M059J (cell line): ENCODE measurements at regions not wholly inside any gene's neighbourhood (a gene's known extent, or its start where the extent isn't known, plus 50 kb on each side); places are given as distances from the start of the nearest gene placed in this dataset.
A peak's percentile ranks its signal among the peaks of the same experiment; 100 is the strongest.

Source experiments
- DNase-seq: peaks from one replicate; pipeline ENCODE4 v3.0.0-alpha.2; 2012; ENCODE audit warnings: low read depth

GRCh38 chr1:163406772-163407171, 85.0 kb downstream of the NUF2 start:
- DNase-seq: no peak

DNA sequence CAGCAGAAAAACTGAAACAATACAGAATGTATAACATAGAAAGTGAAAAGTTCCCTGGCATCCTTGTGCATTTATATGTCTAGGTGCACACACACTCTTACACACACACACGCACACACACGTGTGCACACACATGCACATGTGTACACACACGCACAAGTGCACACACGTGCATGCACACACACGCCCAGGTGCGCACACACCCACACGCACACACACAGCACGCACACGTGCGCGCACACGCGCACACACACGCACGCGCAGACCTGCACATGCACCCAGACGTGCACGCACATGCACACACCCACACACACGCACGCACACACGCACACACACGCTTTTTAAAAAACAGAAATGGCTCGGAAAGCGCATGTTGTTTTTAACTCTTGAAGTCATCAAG, 86.5 kb downstream of the NUF2 start:
- DNase-seq: no peak

DNA sequence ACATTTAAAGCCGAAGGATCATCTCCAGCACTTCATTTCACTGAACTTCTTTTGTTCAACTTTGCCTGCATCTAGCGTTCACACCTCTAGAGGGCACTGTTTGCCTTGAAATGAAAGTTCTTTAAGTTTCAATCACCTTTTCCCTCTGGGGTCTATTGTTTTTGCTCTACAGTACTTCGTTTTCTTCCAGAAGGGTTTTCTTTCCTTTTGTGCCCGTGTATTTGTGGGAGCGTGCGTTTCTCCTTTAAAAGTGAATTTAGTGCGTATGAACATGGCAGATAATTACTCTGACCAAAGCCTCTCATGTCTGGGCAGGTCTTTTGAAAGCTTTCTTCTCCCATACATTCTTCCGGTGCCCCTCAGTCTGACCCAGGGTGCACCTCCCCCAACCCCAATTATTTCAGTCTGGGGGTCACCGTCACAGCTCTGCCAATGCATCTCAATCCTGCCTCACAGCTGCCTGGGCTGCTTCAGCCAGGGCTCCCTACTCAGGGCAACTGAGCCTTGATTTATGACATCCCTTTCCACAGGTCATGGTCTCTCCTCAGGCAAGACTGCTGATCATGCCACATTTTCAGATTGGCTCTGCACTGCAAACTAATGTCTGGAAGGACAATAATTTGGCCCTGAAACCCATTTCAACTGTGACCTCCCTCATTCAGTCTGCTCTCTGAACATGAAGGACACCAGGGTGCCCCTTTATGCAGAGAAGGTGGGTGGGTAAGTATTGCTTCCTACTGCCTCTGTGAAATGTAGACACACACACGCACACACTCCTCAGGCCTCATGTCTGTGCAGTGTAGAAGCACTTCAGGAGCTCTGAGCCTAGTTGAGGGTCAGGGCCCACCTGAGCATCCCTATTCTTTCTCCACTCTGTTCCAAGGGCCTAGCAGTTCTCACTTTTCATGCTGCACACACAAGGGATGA, 88.6 kb downstream of the NUF2 start:
- DNase-seq: peak; percentile 45

DNA sequence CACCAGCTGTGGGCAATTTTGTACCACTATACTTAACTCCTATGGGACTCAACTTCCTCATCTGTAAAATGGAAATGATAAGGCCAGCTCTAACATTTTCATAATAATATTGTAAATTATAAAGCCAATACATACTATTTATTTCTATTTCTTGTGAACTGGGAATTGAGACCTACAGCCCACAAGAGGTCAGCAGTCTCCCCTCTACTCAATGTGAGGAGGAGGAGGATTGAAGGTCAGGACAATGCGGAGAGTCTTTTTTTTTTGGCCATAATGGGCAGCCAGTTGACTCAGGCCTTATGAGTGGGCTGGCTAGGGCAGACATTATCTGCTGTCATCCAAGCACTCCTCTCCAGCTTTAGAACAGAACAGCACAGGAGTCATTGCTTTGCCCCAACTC, 90.5 kb downstream of the NUF2 start:
- DNase-seq: no peak

GRCh38 chr1:163414778-163415177, 93.0 kb downstream of the NUF2 start:
- no peak for DNase-seq

DNA sequence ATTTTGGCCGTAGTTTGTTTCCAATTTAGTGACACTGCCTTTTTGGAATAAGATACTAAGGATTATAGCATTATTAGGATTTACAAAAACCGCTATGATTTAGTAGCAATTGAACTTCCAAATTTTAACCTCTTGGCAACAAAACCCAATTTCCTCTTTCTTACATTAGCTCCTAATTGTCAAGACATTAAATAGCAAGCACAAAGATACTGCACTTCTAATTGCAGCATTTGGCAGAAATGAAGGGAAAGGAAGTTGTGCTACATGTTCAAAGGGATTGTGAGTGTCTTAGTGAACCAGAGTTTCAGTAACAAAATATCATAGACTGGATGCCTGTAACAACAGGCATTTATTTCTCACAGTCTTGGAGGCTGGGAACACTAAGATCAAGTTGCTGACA, 99.9 kb downstream of the NUF2 start:
- DNase-seq: no peak

DNA sequence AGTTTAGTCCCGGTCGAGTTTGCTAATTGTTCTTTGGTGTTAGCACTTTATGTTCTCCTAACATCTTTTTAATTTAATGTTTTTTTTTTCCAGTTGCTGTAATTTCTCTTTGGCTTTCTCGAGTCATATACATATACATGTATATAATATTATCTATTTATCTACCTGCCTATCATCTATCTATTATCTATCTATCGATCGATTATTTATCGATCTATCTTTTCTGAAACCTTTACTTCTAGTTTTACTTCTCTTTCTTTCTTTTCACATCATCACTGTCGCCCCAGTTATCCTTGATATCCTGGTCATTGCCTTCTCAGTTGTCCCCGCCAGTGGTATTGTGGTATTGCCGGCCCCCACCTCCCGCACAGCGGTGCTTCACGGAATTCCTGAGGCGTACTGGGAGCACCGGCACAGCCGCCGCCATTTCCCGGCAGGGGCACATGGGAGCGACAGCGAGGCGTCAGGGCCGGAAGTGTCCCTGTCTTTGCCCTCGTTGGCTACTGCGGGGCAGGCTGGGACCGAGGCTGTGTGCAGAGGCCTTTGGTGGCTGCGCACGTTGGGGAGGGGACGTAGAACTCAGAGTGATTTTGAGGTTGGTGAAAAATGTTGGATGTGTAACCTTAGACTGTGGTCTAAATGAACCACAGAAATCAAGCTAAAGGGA, 101.1 kb downstream of the NUF2 start:
- no peak for DNase-seq

DNA sequence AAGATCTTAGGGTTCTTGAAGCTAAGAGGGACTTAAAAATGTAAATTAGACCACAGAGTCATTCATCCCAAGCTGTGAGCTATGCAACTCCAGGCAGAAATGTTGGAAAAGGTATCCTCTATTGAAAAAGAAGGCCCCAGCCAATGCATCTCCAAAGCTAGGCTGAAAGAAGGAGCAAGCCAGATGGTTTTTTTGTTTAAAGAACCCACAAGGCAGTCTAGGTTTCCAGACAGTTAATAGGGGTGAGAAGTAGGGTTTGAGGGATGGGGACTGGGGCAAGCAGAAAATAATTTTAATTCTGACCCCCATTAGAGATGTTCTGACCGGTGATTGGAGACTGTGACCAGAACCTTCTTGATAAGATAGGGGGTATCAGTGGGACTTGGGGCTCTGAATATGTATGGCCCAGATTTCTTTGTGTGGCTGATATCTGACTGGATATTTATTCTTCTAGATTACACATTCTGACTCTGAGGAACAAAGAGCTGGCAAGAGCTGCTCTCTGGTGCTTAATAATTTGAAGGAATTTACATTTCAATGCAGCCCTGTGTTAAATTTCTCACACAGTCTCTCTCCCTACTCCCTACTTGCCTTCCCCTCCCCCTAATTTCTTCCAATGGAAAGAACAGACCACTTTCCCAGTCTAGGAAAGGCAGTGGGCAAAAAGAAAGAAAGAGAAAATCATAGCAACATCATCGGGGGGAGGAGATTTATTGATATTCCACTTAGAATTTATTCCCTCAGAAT, 104.9 kb downstream of the NUF2 start:
- no peak for DNase-seq

DNA sequence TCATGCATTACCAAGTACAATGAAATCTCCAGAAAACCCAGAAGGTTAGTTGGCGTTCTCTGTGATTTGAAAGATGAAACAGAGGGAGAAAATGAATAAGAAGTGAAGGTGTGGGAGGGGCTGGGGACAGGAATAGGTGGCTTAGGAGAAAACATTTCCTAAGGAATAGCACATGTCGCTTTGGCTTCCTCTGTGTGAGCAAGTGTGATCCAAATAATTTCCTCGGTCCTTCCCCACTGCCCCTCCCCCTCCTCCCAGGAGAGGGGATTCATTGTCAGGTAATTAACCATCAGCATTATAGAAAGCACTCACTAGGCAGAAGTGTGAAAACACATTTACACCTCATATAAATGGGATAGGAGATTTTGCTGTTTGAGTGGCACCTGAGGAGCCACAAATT, 105.5 kb downstream of the NUF2 start:
- no peak for DNase-seq

DNA sequence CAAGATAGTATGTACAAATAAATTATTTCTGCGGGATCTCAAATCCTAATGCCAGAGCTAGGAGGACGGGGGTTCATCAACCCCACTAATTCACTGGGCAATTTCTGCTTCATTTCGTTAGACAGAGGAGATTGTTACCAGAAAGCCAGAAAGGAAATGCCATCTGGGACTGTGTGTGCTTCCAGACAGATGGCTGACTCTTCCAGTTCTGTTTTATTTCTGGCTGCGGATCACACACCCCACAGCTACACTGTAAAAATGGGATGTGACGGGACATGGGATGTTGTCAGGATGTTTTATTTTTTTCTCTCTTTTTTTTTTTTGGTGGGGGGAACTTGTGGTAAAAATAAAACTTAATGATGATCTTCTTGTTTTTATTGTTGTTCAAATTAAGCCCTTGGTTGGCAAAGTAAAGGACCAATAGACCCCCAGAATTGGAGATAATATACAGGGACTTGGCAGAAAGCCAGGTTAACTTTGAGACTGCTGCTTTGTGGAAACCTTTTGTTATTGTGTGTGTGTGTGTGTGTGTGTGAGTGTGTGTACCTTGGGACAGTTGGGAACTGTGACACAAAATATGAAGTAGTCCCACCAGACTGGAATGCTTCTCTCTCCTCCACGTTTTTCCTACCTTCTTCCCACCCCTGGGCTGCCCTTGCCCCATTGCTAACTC, 114.5 kb downstream of the NUF2 start:
- DNase-seq: no peak

DNA sequence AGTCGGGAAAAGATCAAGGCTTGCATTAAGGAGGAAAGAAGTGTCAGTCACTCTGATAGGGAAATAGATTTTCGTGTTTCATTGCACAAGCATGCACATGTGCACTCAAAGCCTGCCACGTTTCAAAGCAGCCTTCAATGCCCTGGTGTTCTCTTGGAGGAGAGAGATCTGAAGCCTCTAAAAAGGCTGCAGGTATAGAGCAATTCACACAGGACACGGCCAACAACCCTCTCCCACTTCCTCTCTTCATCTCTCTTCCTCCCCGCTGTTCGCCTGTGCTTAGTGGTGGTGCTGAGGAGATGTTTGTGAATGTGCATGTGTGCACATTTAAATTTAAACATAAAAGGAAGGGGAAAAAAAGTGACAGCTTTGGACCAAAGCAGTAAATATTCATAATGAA, 117.7 kb downstream of the NUF2 start:
- no peak for DNase-seq

GRCh38 chr1:163440090-163440489, 118.3 kb downstream of the NUF2 start:
- DNase-seq: no peak

- no peak for DNase-seq
These were observed 120.6 kb downstream of the NUF2 start for GRCh38 chr1:163442231-163442879.

GRCh38 chr1:163442895-163443294, 121.1 kb downstream of the NUF2 start:
- no peak for DNase-seq

DNA sequence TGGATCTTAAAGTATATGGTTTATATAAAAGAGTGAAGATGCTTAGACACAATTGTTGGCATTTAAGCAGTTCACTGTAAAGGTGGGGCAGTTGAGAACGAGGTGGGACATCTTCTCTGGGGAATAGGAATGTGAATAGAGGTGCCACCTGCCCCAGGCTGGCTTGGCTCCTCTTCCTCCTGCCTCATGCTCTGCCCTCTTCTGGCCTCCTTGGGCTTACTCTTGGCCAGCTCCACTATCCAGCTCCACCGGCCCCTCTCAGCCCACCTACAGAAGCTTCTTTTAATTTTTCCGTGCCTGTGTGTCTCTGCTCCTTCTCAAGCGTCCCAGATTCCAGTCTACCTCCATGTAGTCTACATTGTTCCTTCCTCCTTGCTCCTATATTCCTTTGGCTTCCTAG, 122.1 kb downstream of the NUF2 start:
- no peak for DNase-seq

GRCh38 chr1:163444665-163445064, 122.9 kb downstream of the NUF2 start:
- DNase-seq: no peak

DNA sequence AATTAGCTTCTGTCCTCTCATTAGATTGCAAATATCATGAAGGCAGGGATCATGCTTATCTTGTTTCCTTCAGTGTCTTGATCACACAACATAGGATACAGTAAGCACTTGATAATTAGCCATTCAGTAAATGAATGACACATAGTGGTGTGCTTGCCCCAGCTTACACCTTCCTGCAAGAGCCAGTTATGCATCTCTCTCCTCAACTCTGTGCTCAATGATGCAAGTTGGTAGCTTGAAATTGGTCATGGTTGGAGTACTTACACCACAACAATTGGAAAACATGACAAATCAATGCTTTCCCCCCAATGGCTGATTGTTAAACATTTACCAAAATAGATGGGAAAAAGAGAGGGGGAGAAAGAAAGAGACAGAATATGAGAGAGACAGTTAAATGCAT, 129.2 kb downstream of the NUF2 start:
- DNase-seq: no peak

GRCh38 chr1:163459539-163459938, 137.8 kb downstream of the NUF2 start:
- DNase-seq: no peak

- DNase-seq: no peak
These were observed 145.5 kb downstream of the NUF2 start for GRCh38 chr1:163467289-163467688.

DNA sequence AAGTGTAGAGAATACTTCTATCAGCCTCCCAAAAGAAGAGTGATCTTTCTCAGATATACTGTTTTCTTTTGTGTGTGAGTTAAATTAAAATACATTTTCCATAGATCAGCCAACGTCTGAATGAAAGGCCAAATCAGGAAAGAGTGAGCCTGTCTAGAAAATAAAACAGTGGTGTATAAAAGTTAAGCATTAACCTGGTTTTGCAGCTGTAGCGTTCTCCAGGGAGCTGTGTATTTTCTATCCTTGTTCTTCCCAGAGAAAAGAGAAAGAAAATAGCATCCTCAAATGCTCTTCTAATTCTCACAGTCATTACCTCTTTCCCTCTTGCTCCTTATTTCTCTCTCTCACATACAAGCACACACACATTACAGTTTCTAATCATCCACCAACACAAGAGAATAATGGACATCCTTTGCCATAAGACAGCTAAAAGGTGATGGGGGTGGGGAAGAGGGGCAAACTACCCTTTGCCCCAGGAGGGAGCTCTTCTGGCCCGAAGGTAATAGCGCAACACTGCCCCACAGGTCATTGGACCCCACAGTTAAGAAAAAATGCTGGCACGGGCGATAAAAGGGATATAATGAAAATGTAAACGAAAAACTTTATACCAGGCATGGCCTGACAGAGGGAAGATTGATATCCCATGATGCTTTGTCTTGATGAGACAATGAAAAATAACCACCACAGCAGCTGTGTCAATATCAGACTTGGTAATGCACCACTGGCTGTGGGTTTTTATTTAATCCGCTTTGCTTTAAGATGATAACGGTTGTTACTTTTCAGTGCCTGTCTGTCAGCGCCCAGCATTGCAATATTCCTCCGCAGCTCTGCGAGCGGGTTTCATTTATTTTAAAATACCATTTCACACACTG, 150.3 kb downstream of the NUF2 start:
- no peak for DNase-seq
